Gastroesophageal sphincter (tissue), 4 donors: ENCODE measurements at regions not wholly inside any gene's neighbourhood (a gene's known extent, or its start where the extent isn't known, plus 50 kb on each side); places are given as distances from the start of the nearest gene placed in this dataset.
A peak's percentile ranks its signal among the peaks of the same experiment; 100 is the strongest.

ENCODE experiments used
- ATAC-seq: fragments of 150-250 bp; one replicate; pipeline ENCODE4 v1.9.1; 2016; ENCODE audit warnings: mild to moderate bottlenecking, moderate library complexity
- H3K27ac ChIP-seq, 4 donors: fragments of 200-600 bp; sonication (generic) in 3 of 4; 1 replicate in 3 of 4; 2 replicates in 1 of 4; pipeline ENCODE4 v1.5.1; 2016 to 2019
- H3K27me3 ChIP-seq: fragments of 200-600 bp; sonication (generic); one replicate; pipeline ENCODE4 v1.5.1; 2019
- H3K36me3 ChIP-seq, 2 donors: fragments of 200-600 bp; sonication (generic); one replicate each; pipeline ENCODE4 v1.5.1; 2019; ENCODE audit warnings: control low read depth in 1 of 2
- H3K4me1 ChIP-seq, 3 donors: fragments of 200-600 bp; sonication (generic); 1 replicate in 2 of 3; 2 replicates in 1 of 3; pipeline ENCODE4 v1.5.1; 2016 to 2019; ENCODE audit warnings: control low read depth in 2 of 3
- H3K4me3 ChIP-seq, 2 donors: fragments of 200-600 bp; sonication (generic); one replicate each; pipeline ENCODE4 v1.5.1; 2019; ENCODE audit warnings: mild to moderate bottlenecking in 1 of 2, moderate library complexity in 1 of 2
- H3K9me3 ChIP-seq, 3 donors: fragments of 200-600 bp; sonication (generic); one replicate each; pipeline ENCODE4 v1.5.1; 2017 to 2019; ENCODE audit warnings: control low read depth in 2 of 3
- CTCF ChIP-seq, 4 experiments: fragments of 200-600 bp in 2 of 4; fragments of 450-650 bp in 2 of 4; sonication (generic) in 1 of 4; IDR thresholded peaks; one replicate each; pipeline ENCODE4 v1.5.1; 2017 to 2019; ENCODE audit warnings: antibody characterized with exemption in 4 of 4, mild to moderate bottlenecking in 2 of 4, moderate library complexity in 2 of 4
- EP300 ChIP-seq: sonication (generic); formaldehyde crosslinking; IDR thresholded peaks from one replicate; pipeline ENCODE4 v1.6.1; 2017; ENCODE audit warnings: antibody characterized with exemption, mild to moderate bottlenecking
- POLR2A ChIP-seq, 2 donors: fragments of 450-650 bp; IDR thresholded peaks; one replicate each; pipeline ENCODE4 v1.6.1; 2017; ENCODE audit warnings: antibody characterized with exemption in 2 of 2, mild to moderate bottlenecking in 2 of 2, moderate library complexity in 1 of 2
- POLR2AphosphoS5 ChIP-seq: sonication (generic); formaldehyde crosslinking; IDR thresholded peaks from one replicate; pipeline ENCODE4 v1.6.1; 2017; ENCODE audit warnings: antibody characterized with exemption
- WGBS, 2 donors: methylation state at CpG; one replicate each; pipeline ENCODE4 v1.1.5; 2018; ENCODE audit warnings: low coverage in 1 of 2; 5-methylcytosine and 5-hydroxymethylcytosine counted together

GRCh38 chr3:27577504-27577903 is 93.3 kb upstream of the SLC4A7 start:
- no peaks in the 10 kb centered on the region for H3K36me3 ChIP-seq
- 81 to 89% methylated on average over 5 of the region's 5 CpGs for WGBS, 2 donors
- ATAC-seq, result peak; percentile 39
- no peaks in the 10 kb centered on the region for H3K9me3 ChIP-seq
- no peaks in the 10 kb centered on the region for H3K27me3 ChIP-seq
- TF ChIP-seq POLR2AphosphoS5 (no peak), EP300 (no peak), CTCF (IDR thresholded peaks at IDR 0.05) (no peak), POLR2A (IDR thresholded peaks at IDR 0.05) (no peak)
- peak overlapping the region in 1 of 4 donors; percentile 1 for H3K27ac ChIP-seq
- no peak overlapping the region for H3K4me3 ChIP-seq
- H3K4me1 ChIP-seq, result no peaks in the 10 kb centered on the region

GRCh38 chr3:27576171-27576570 is 92.0 kb upstream of the SLC4A7 start:
- no peak overlapping the region for H3K4me3 ChIP-seq
- peaks cover 0 to 3% (median 0%) of the 10 kb centered on the region in 3 donors for H3K4me1 ChIP-seq
- no peaks in the 10 kb centered on the region for H3K27me3 ChIP-seq
- H3K27ac ChIP-seq, result no peak overlapping the region
- no peaks in the 10 kb centered on the region for H3K36me3 ChIP-seq
- no peaks in the 10 kb centered on the region for H3K9me3 ChIP-seq
- no peak for ATAC-seq
- TF ChIP-seq POLR2AphosphoS5 (no peak), POLR2A (IDR thresholded peaks at IDR 0.05) (no peak), CTCF (IDR thresholded peaks at IDR 0.05) (no peak), EP300 (no peak)
- WGBS, 2 donors, result 80 to 84% methylated on average over 2 to 3 of the region's 3 CpGs

- Histone ChIP-seq H3K4me1 (peaks cover 0 to 10% (median 3%) of the 10 kb centered on the region in 3 donors), H3K27me3 (no peaks in the 10 kb centered on the region), H3K9me3 (no peaks in the 10 kb centered on the region), H3K36me3 (no peaks in the 10 kb centered on the region), H3K4me3 (no peak overlapping the region), H3K27ac (no peak overlapping the region)
- TF ChIP-seq POLR2A (IDR thresholded peaks at IDR 0.05) (no peak), POLR2AphosphoS5 (no peak), EP300 (no peak), CTCF (IDR thresholded peaks at IDR 0.05) (no peak)
- WGBS, 2 donors, result 55 to 71% methylated on average over 2 of the region's 3 CpGs
- no peak for ATAC-seq
Observed at GRCh38 chr3:27575499-27575898, 91.3 kb upstream of the SLC4A7 start.

- Histone ChIP-seq H3K27ac (no peak overlapping the region), H3K9me3 (no peaks in the 10 kb centered on the region), H3K27me3 (no peaks in the 10 kb centered on the region), H3K36me3 (no peaks in the 10 kb centered on the region), H3K4me1 (peaks cover 0 to 12% (median 3%) of the 10 kb centered on the region in 3 donors), H3K4me3 (no peak overlapping the region)
- ATAC-seq, result no peak
- WGBS, 2 donors, result 94 to 97% methylated on average over 6 of the region's 6 CpGs
- no peak for TF ChIP-seq EP300
- TF ChIP-seq POLR2AphosphoS5, result no peak
- TF ChIP-seq POLR2A (IDR thresholded peaks at IDR 0.05), result no peak
- no peak for TF ChIP-seq CTCF (IDR thresholded peaks at IDR 0.05)
Observed at GRCh38 chr3:27574438-27574795, 90.2 kb upstream of the SLC4A7 start.

GRCh38 chr3:27573780-27574437 is 89.7 kb upstream of the SLC4A7 start:
- H3K27ac ChIP-seq, result no peak overlapping the region
- H3K4me1 ChIP-seq, result peaks cover 0 to 12% (median 3%) of the 10 kb centered on the region in 3 donors
- no peak overlapping the region for H3K4me3 ChIP-seq
- no peak for ATAC-seq
- H3K9me3 ChIP-seq, result no peaks in the 10 kb centered on the region
- 82 to 85% methylated on average over 3 to 4 of the region's 5 CpGs for WGBS, 2 donors
- no peak for TF ChIP-seq EP300
- TF ChIP-seq POLR2A (IDR thresholded peaks at IDR 0.05), result no peak
- no peak for TF ChIP-seq POLR2AphosphoS5
- TF ChIP-seq CTCF (IDR thresholded peaks at IDR 0.05), result no peak
- no peaks in the 10 kb centered on the region for H3K36me3 ChIP-seq
- no peaks in the 10 kb centered on the region for H3K27me3 ChIP-seq
